Heart left ventricle (tissue), 13 donors: ENCODE measurements at regions not wholly inside any gene's neighbourhood (a gene's known extent, or its start where the extent isn't known, plus 50 kb on each side); places are given as distances from the start of the nearest gene placed in this dataset.

ENCODE experiments used
- POLR2A ChIP-seq, 2 donors: fragments of 450-650 bp; IDR thresholded peaks; one replicate each; pipeline ENCODE4 v1.6.1; 2017; ENCODE audit warnings: antibody characterized with exemption in 2 of 2, mild to moderate bottlenecking in 2 of 2, moderate library complexity in 2 of 2
- TF ChIP-seq, protein P1 (sequence below), 12 donors: fragments of 200-600 bp; sonication (generic) in 4 of 12; IDR thresholded peaks; one replicate each; pipeline versions ENCODE4 v1.5.0 to v1.8.0; 2018 to 2022; ENCODE audit warnings: antibody characterized with exemption in 12 of 12, mild to moderate bottlenecking in 5 of 12
- donor health status: ischemic (EF 13 %, LVEDD 7.1; RV severe dilation, severe dysfunction).
- donor health status: DM: no; HTN: yes; CAD: no.
- donor health status: DM: no; HTN: no; CAD: no.
- donor health status: ischemic (EF 25% LVEDD 6.9; RV normal size, moderate dysfunction).
- donor health status: ischemic (EF 25% LVEDD 5.7; RV mildly dilated, moderate dysfunction).
- donor health status: ischemic (EF 35%, LVEDD 5.7; RV mildly dilated, moderate dysfunction).
- donor health status: nonischemic (EF 11% LVEDD 7.7; RV severe dilation, severe dysfunction).
- donor health status: DM: yes; HTN: yes; CAD: no.
- donor health status: PGD.
- donor health status: ischemic (EF 29% LVEDD 5.4; RV normal size, mild dysfunction).
- donor health status: nonischemic (EF 23%, LVEDD 6.1; RV moderate dilation, normal function).

- TF ChIP-seq, protein P1, sequence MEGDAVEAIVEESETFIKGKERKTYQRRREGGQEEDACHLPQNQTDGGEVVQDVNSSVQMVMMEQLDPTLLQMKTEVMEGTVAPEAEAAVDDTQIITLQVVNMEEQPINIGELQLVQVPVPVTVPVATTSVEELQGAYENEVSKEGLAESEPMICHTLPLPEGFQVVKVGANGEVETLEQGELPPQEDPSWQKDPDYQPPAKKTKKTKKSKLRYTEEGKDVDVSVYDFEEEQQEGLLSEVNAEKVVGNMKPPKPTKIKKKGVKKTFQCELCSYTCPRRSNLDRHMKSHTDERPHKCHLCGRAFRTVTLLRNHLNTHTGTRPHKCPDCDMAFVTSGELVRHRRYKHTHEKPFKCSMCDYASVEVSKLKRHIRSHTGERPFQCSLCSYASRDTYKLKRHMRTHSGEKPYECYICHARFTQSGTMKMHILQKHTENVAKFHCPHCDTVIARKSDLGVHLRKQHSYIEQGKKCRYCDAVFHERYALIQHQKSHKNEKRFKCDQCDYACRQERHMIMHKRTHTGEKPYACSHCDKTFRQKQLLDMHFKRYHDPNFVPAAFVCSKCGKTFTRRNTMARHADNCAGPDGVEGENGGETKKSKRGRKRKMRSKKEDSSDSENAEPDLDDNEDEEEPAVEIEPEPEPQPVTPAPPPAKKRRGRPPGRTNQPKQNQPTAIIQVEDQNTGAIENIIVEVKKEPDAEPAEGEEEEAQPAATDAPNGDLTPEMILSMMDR (IDR thresholded peaks at IDR 0.05), result no peak
- TF ChIP-seq POLR2A (IDR thresholded peaks at IDR 0.05), result no peak
Observed at GRCh38 chr4:33427676-33428075, 2707.5 kb downstream of the PCDH7 start.
